ENCODE measurements at regions not wholly inside any gene's neighbourhood (a gene's known extent, or its start where the extent isn't known, plus 50 kb on each side); places are given as distances from the start of the nearest gene placed in this dataset.
A peak's percentile ranks its signal among the peaks of the same experiment; 100 is the strongest.

GRCh38 chrX:39585808-39586207 lies 511.9 kb downstream of the BCOR start:
- Mint-ChIP-seq H3K36me3 (ENCODE audit: low read depth) (no peaks in the 10 kb centered on the region), H3K4me3 (no peak overlapping the region), H3K9me3 (peaks cover 3% of the 10 kb centered on the region), H3K4me1 (ENCODE audit: low read depth) (no peaks in the 10 kb centered on the region), H3K27me3 (peaks cover under 1% of the 10 kb centered on the region), H3K27ac (no peak overlapping the region)
- ChIA-PET CTCF (no interaction called here), POLR2A (no interaction called here)
- DNase-seq (no peak), ATAC-seq (no peak)
- intact Hi-C loops (cut with micrococcal nuclease), result no loop called here
- TF ChIP-seq CTCF (IDR thresholded peaks at IDR 0.05), result no peak

GRCh38 chrX:39586359-39586758 lies 511.4 kb downstream of the BCOR start:
- intact Hi-C loops (cut with micrococcal nuclease), result no loop called here
- no peaks in the 10 kb centered on the region for H3K4me1 Mint-ChIP-seq (ENCODE audit: low read depth)
- no peaks in the 10 kb centered on the region for H3K36me3 Mint-ChIP-seq (ENCODE audit: low read depth)
- ATAC-seq (no peak), DNase-seq (no peak)
- ChIA-PET CTCF (no interaction called here), POLR2A (no interaction called here)
- peaks cover 3% of the 10 kb centered on the region for H3K9me3 Mint-ChIP-seq
- no peak overlapping the region for H3K27ac Mint-ChIP-seq
- H3K4me3 Mint-ChIP-seq, result no peak overlapping the region
- TF ChIP-seq CTCF (IDR thresholded peaks at IDR 0.05), result no peak
- H3K27me3 Mint-ChIP-seq, result no peaks in the 10 kb centered on the region

- CTCF ChIA-PET, result no interaction called here
- POLR2A ChIA-PET, result no interaction called here
These were observed 506.7 kb downstream of the BCOR start for GRCh38 chrX:39591099-39591498.

GRCh38 chrX:39592776-39593175 lies 505.0 kb downstream of the BCOR start:
- CTCF ChIA-PET, result no interaction called here
- POLR2A ChIA-PET, result no interaction called here
- intact Hi-C loops (cut with micrococcal nuclease), result no loop called here

More at GRCh38 chrX:39591099-39591498, 506.7 kb downstream of the BCOR start:
- no peak overlapping the region for H3K4me3 Mint-ChIP-seq
- DNase-seq, result no peak
- ATAC-seq, result no peak
- peaks cover 9% of the 10 kb centered on the region for H3K4me1 Mint-ChIP-seq (ENCODE audit: low read depth)
- no peak overlapping the region for H3K27ac Mint-ChIP-seq
- no peaks in the 10 kb centered on the region for H3K9me3 Mint-ChIP-seq
- no peak for TF ChIP-seq CTCF (IDR thresholded peaks at IDR 0.05)
- intact Hi-C loops (cut with micrococcal nuclease), result no loop called here
- no peaks in the 10 kb centered on the region for H3K36me3 Mint-ChIP-seq (ENCODE audit: low read depth)
- H3K27me3 Mint-ChIP-seq, result no peaks in the 10 kb centered on the region

GRCh38 chrX:39595977-39596376 lies 501.8 kb downstream of the BCOR start:
- H3K4me3 Mint-ChIP-seq, result no peak overlapping the region
- ChIA-PET POLR2A (no interaction called here), CTCF (no interaction called here)
- intact Hi-C loops (cut with micrococcal nuclease), result no loop called here
- no peaks in the 10 kb centered on the region for H3K36me3 Mint-ChIP-seq (ENCODE audit: low read depth)
- H3K27me3 Mint-ChIP-seq, result no peaks in the 10 kb centered on the region
- TF ChIP-seq CTCF (IDR thresholded peaks at IDR 0.05), result no peak
- no peaks in the 10 kb centered on the region for H3K9me3 Mint-ChIP-seq
- ATAC-seq (peak; percentile 55), DNase-seq (peak; percentile 29)
- H3K4me1 Mint-ChIP-seq (ENCODE audit: low read depth), result peaks cover 15% of the 10 kb centered on the region
- H3K27ac Mint-ChIP-seq, result no peak overlapping the region

More at GRCh38 chrX:39592776-39593175, 505.0 kb downstream of the BCOR start:
- no peaks in the 10 kb centered on the region for H3K9me3 Mint-ChIP-seq
- TF ChIP-seq CTCF (IDR thresholded peaks at IDR 0.05), result no peak
- H3K27ac Mint-ChIP-seq, result no peak overlapping the region
- no peaks in the 10 kb centered on the region for H3K36me3 Mint-ChIP-seq (ENCODE audit: low read depth)
- ATAC-seq (no peak), DNase-seq (no peak)
- peaks cover 15% of the 10 kb centered on the region for H3K4me1 Mint-ChIP-seq (ENCODE audit: low read depth)
- no peaks in the 10 kb centered on the region for H3K27me3 Mint-ChIP-seq
- no peak overlapping the region for H3K4me3 Mint-ChIP-seq
